Fibroblast of skin of scalp (primary cell): ENCODE measurements at regions not wholly inside any gene's neighbourhood (a gene's known extent, or its start where the extent isn't known, plus 50 kb on each side); places are given as distances from the start of the nearest gene placed in this dataset.

Experiments
- DNase-seq: peaks from one replicate; pipeline ENCODE4 v3.0.0-alpha.2; 2013

GRCh38 chrX:150306002-150306401, 57.1 kb upstream of the MAMLD1 start:
- no peak for DNase-seq

- DNase-seq: no peak
Observed at GRCh38 chrX:150308041-150308440, 55.1 kb upstream of the MAMLD1 start.

- no peak for DNase-seq
Observed at GRCh38 chrX:150308532-150309157, 54.5 kb upstream of the MAMLD1 start.

GRCh38 chrX:150310417-150310816, 52.7 kb upstream of the MAMLD1 start:
- DNase-seq: no peak

- DNase-seq: no peak
Observed at GRCh38 chrX:150310881-150311280, 52.2 kb upstream of the MAMLD1 start.

- no peak for DNase-seq
Observed at GRCh38 chrX:150312931-150313330, 50.2 kb upstream of the MAMLD1 start.
